PC-3 (cell line): ENCODE measurements at regions not wholly inside any gene's neighbourhood (a gene's known extent, or its start where the extent isn't known, plus 50 kb on each side); places are given as distances from the start of the nearest gene placed in this dataset.

Experiments
- ATAC-seq: fragments of 200-7000 bp; cut with Tn5 transposase; 2 replicates; pipeline ENCODE4 v1.9.1; 2020; ENCODE audit warnings: mild to moderate bottlenecking, moderate library complexity
- BruUV-seq: library from RNA; stranded (reverse); fragments of 400-500 nt; replicated peaks from 2 replicates; lab custom pipeline; 2021; lab: Mats Ljungman, UMichigan
- CTCF ChIA-PET: fragments of 300-600 bp; sonication (Branson Sonifier 250); formaldehyde crosslinking; loops from one replicate; lab custom pipeline; 2022; ENCODE audit warnings: antibody characterized with exemption; lab: Charles Lee
- POLR2A ChIA-PET: fragments of 300-600 bp; sonication (Branson Sonifier 250); formaldehyde crosslinking; loops from one replicate; lab custom pipeline; 2022; ENCODE audit warnings: antibody characterized with exemption; ENCODE audit not compliant: unreplicated experiment; lab: Charles Lee
- DNase-seq: peaks from one replicate; pipeline ENCODE4 v3.0.0-alpha.2; 2015
- H2AFZ ChIP-seq: fragments of 300-600 bp; sonication (generic); 2 replicates; pipeline ENCODE4 v1.6.0; 2016; ENCODE audit warnings: antibody characterized with exemption, low read length
- H3F3A ChIP-seq: fragments of 300-600 bp; sonication (generic); one replicate; pipeline ENCODE4 v1.6.0; 2017; ENCODE audit warnings: antibody characterized with exemption, low read length, control low read depth, mild to moderate bottlenecking; ENCODE audit not compliant: unreplicated experiment
- H3K27ac ChIP-seq: fragments of 300-600 bp; sonication (generic); 2 replicates; pipeline ENCODE4 v1.5.1; 2016; ENCODE audit warnings: mild to moderate bottlenecking, low read length
- H3K27me3 ChIP-seq: fragments of 300-600 bp; sonication (generic); 2 replicates; pipeline ENCODE4 v1.6.1; 2016; ENCODE audit warnings: low read length, mixed read lengths
- H3K36me3 ChIP-seq: fragments of 300-600 bp; sonication (generic); 2 replicates; pipeline ENCODE4 v1.6.1; 2016; ENCODE audit warnings: low read depth, mixed run types, low read length, mixed read lengths
- H3K4me1 ChIP-seq: fragments of 300-600 bp; sonication (generic); 2 replicates; pipeline ENCODE4 v1.5.1; 2016; ENCODE audit warnings: low read length; ENCODE audit not compliant: insufficient read depth
- H3K4me2 ChIP-seq: fragments of 300-600 bp; sonication (generic); 2 replicates; pipeline ENCODE4 v1.6.0; 2016; ENCODE audit warnings: low read length
- H3K4me3 ChIP-seq: fragments of 300-600 bp; sonication (generic); 2 replicates; pipeline ENCODE4 v1.5.1; 2016; ENCODE audit warnings: mild to moderate bottlenecking, low read length, mixed read lengths
- H3K79me2 ChIP-seq: fragments of 300-600 bp; sonication (generic); 2 replicates; pipeline ENCODE4 v1.6.1; 2017; ENCODE audit warnings: low read length, mixed read lengths
- H3K9ac ChIP-seq: fragments of 300-600 bp; sonication (generic); 2 replicates; pipeline ENCODE4 v1.6.0; 2016; ENCODE audit warnings: mild to moderate bottlenecking, low read length
- H3K9me2 ChIP-seq: fragments of 300-600 bp; sonication (generic); replicated peaks from 2 replicates; pipeline ENCODE4 v1.6.1; 2016; ENCODE audit warnings: mixed run types, low read length, mixed read lengths
- H3K9me3 ChIP-seq: fragments of 300-600 bp; sonication (generic); 2 replicates; pipeline ENCODE4 v1.6.1; 2016; ENCODE audit warnings: low read length, mixed read lengths
- H4K20me1 ChIP-seq: fragments of 300-600 bp; sonication (generic); 2 replicates; pipeline ENCODE4 v1.6.1; 2016; ENCODE audit warnings: low read length, mixed read lengths
- CTCF ChIP-seq: fragments of 300-600 bp; sonication (generic); conservative IDR thresholded peaks from 2 replicates; pipeline ENCODE4 v1.5.1; 2017; ENCODE audit warnings: antibody characterized with exemption, low read depth, mild to moderate bottlenecking, low read length
- EZH2 ChIP-seq: fragments of 300-600 bp; sonication (generic); IDR thresholded peaks from one replicate; pipeline ENCODE4 v1.6.1; 2017; ENCODE audit warnings: antibody characterized with exemption, mild to moderate bottlenecking, low read length; ENCODE audit not compliant: unreplicated experiment
- EZH2phosphoT487 ChIP-seq: fragments of 300-600 bp; sonication (generic); IDR thresholded peaks from 2 replicates; pipeline ENCODE4 v1.6.1; 2018; ENCODE audit warnings: mild to moderate bottlenecking, antibody characterized with exemption, low read length, borderline replicate concordance
- intact Hi-C: fragments of 100-400 bp; cut with micrococcal nuclease; formaldehyde crosslinking; loops from 2 replicates; pipeline ENCODE4 v1.9.0; 2023

- H3K36me3 ChIP-seq = no peaks in the 10 kb centered on the region
- intact Hi-C loops = no loop called here
- DNase-seq (no peak), ATAC-seq (no peak)
- H2AFZ ChIP-seq = no peak overlapping the region
- no peaks in the 10 kb centered on the region for H3K27me3 ChIP-seq
- H3K9ac ChIP-seq = no peak overlapping the region
- H3K9me2 ChIP-seq = no peaks in the 10 kb centered on the region
- H3K79me2 ChIP-seq = no peaks in the 10 kb centered on the region
- H4K20me1 ChIP-seq = no peaks in the 10 kb centered on the region
- TF ChIP-seq EZH2phosphoT487 (no peak), CTCF (no peak), EZH2 (no peak)
- H3K4me3 ChIP-seq = no peak overlapping the region
- no peaks in the 10 kb centered on the region for H3F3A ChIP-seq
- peaks cover 12% of the 10 kb centered on the region for H3K4me1 ChIP-seq
- no TSS peak for BruUV-seq
- H3K27ac ChIP-seq = no peak overlapping the region
- H3K9me3 ChIP-seq = no peaks in the 10 kb centered on the region
- CTCF ChIA-PET = no interaction called here
- H3K4me2 ChIP-seq = no peak overlapping the region
- POLR2A ChIA-PET = no interaction called here
Observed at GRCh38 chr4:165668694-165669093, 204.3 kb upstream of the TLL1 start.

- no peak overlapping the region for H2AFZ ChIP-seq
- H3K27ac ChIP-seq = no peak overlapping the region
- H3K4me3 ChIP-seq = no peak overlapping the region
- no peaks in the 10 kb centered on the region for H3F3A ChIP-seq
- H3K9me3 ChIP-seq = no peaks in the 10 kb centered on the region
- no peaks in the 10 kb centered on the region for H3K27me3 ChIP-seq
- no peak for DNase-seq
- H3K4me2 ChIP-seq = no peak overlapping the region
- ATAC-seq = no peak
- intact Hi-C loops = no loop called here
- no peaks in the 10 kb centered on the region for H3K9me2 ChIP-seq
- BruUV-seq = no TSS peak
- no peaks in the 10 kb centered on the region for H3K79me2 ChIP-seq
- no peak overlapping the region for H3K9ac ChIP-seq
- peaks cover 6% of the 10 kb centered on the region for H3K4me1 ChIP-seq
- H4K20me1 ChIP-seq = no peaks in the 10 kb centered on the region
- H3K36me3 ChIP-seq = no peaks in the 10 kb centered on the region
- ChIA-PET CTCF (no interaction called here), POLR2A (no interaction called here)
- TF ChIP-seq EZH2phosphoT487 (no peak), EZH2 (no peak), CTCF (no peak)
Observed at GRCh38 chr4:165677081-165677480, 196.0 kb upstream of the TLL1 start.

- H3K4me2 ChIP-seq = no peak overlapping the region
- DNase-seq = no peak
- H2AFZ ChIP-seq = no peak overlapping the region
- BruUV-seq = no TSS peak
- H3K9ac ChIP-seq = no peak overlapping the region
- H3K4me1 ChIP-seq = peaks cover 16% of the 10 kb centered on the region
- no peaks in the 10 kb centered on the region for H3F3A ChIP-seq
- H4K20me1 ChIP-seq = no peaks in the 10 kb centered on the region
- H3K79me2 ChIP-seq = no peaks in the 10 kb centered on the region
- no peaks in the 10 kb centered on the region for H3K9me3 ChIP-seq
- ChIA-PET POLR2A (no interaction called here), CTCF (no interaction called here)
- ATAC-seq = no peak
- H3K27me3 ChIP-seq = no peaks in the 10 kb centered on the region
- no peak overlapping the region for H3K4me3 ChIP-seq
- intact Hi-C loops = no loop called here
- no peaks in the 10 kb centered on the region for H3K9me2 ChIP-seq
- TF ChIP-seq EZH2 (no peak), CTCF (no peak), EZH2phosphoT487 (no peak)
- H3K27ac ChIP-seq = no peak overlapping the region
- no peaks in the 10 kb centered on the region for H3K36me3 ChIP-seq
Observed at GRCh38 chr4:165678236-165678935, 194.7 kb upstream of the TLL1 start.
